DND-41 (cell line): ENCODE measurements at regions not wholly inside any gene's neighbourhood (a gene's known extent, or its start where the extent isn't known, plus 50 kb on each side); places are given as distances from the start of the nearest gene placed in this dataset.

Experiments used
- EZH2 ChIP-seq: IDR thresholded peaks from 3 replicates; pipeline ENCODE4 v1.6.1; 2012; ENCODE audit warnings: borderline replicate concordance, low read depth, mild to moderate bottlenecking, moderate library complexity, low read length, inconsistent platforms; ENCODE audit not compliant: severe bottlenecking
- TF ChIP-seq, protein P1 (sequence below): IDR thresholded peaks from 2 replicates; pipeline ENCODE4 v1.5.1; 2012; ENCODE audit warnings: borderline replicate concordance, low read length, moderate library complexity, mild to moderate bottlenecking; ENCODE audit not compliant: poor library complexity, severe bottlenecking; ENCODE audit errors: extremely low read depth

DNA sequence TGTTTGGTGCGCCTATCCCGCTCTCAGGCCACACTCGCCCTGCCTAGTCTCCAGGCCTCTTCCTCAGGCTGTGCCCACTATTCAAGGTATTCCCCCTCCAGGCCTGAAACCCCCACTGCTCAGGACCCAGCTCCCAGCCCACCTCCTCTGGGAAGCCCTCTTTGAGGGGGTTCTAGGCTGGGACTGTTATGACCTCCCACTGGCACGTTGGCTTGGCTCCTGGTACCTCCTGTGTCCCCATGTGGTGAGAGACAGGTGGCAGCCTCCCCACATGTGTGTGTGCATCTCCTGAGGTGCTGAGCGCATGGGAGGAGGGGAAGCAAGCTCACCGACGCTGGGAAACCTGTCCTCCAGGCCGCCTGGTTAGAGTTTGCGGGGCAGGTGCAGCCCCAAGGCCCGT lies 82.5 kb downstream of the EDN3 start:
- TF ChIP-seq, protein P1, sequence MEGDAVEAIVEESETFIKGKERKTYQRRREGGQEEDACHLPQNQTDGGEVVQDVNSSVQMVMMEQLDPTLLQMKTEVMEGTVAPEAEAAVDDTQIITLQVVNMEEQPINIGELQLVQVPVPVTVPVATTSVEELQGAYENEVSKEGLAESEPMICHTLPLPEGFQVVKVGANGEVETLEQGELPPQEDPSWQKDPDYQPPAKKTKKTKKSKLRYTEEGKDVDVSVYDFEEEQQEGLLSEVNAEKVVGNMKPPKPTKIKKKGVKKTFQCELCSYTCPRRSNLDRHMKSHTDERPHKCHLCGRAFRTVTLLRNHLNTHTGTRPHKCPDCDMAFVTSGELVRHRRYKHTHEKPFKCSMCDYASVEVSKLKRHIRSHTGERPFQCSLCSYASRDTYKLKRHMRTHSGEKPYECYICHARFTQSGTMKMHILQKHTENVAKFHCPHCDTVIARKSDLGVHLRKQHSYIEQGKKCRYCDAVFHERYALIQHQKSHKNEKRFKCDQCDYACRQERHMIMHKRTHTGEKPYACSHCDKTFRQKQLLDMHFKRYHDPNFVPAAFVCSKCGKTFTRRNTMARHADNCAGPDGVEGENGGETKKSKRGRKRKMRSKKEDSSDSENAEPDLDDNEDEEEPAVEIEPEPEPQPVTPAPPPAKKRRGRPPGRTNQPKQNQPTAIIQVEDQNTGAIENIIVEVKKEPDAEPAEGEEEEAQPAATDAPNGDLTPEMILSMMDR = no peak
- no peak for TF ChIP-seq EZH2
